Thyroid gland (tissue), 4 donors: ENCODE measurements at regions not wholly inside any gene's neighbourhood (a gene's known extent, or its start where the extent isn't known, plus 50 kb on each side); places are given as distances from the start of the nearest gene placed in this dataset.

ENCODE experiments used
- CTCF ChIP-seq, 6 experiments: fragments of 200-600 bp in 3 of 6; fragments of 450-650 bp in 3 of 6; sonication (generic) in 3 of 6; IDR thresholded peaks; one replicate each; pipeline ENCODE4 v1.5.1; 2016 to 2019; ENCODE audit warnings: antibody characterized with exemption in 6 of 6, mild to moderate bottlenecking in 2 of 6, inconsistent platforms in 1 of 6, moderate library complexity in 1 of 6
- POLR2A ChIP-seq, 2 donors: fragments of 450-650 bp; IDR thresholded peaks; one replicate each; pipeline ENCODE4 v1.6.1; 2017; ENCODE audit warnings: antibody characterized with exemption in 2 of 2, mild to moderate bottlenecking in 2 of 2, moderate library complexity in 1 of 2

- no peak for TF ChIP-seq CTCF (IDR thresholded peaks at IDR 0.05)
- TF ChIP-seq POLR2A (IDR thresholded peaks at IDR 0.05), result no peak
These were observed 113.1 kb upstream of the NEDD9 start for GRCh38 chr6:11345536-11345935.
